Heart right ventricle (tissue), 16 donors: ENCODE measurements at regions not wholly inside any gene's neighbourhood (a gene's known extent, or its start where the extent isn't known, plus 50 kb on each side); places are given as distances from the start of the nearest gene placed in this dataset.

Experiments
- ATAC-seq, 8 donors: fragments of 200-7000 bp; cut with Tn5 transposase; one replicate each; pipeline ENCODE4 v1.9.1; 2020; ENCODE audit warnings: mild to moderate bottlenecking in 8 of 8, moderate library complexity in 8 of 8, moderate number of reproducible peaks in 1 of 8
- DNase-seq, 2 donors: peaks; one replicate each; pipeline ENCODE4 v3.0.0-alpha.2; 2020
- H3K27ac ChIP-seq, 10 donors: fragments of 200-600 bp; sonication (generic) in 2 of 10; one replicate each; pipeline versions ENCODE4 v1.5.0 to v1.8.0; 2020 to 2022; ENCODE audit warnings: mild to moderate bottlenecking in 3 of 10
- H3K27me3 ChIP-seq, 7 donors: fragments of 200-600 bp; one replicate each; pipeline ENCODE4 v1.8.0; 2021 to 2022; ENCODE audit warnings: mild to moderate bottlenecking in 2 of 7
- H3K36me3 ChIP-seq, 9 donors: fragments of 200-600 bp; sonication (generic) in 1 of 9; one replicate each; pipeline versions ENCODE4 v1.5.0 to v1.8.0; 2020 to 2022; ENCODE audit warnings: mild to moderate bottlenecking in 2 of 9
- H3K4me1 ChIP-seq, 9 donors: fragments of 200-600 bp; sonication (generic) in 1 of 9; one replicate each; pipeline versions ENCODE4 v1.5.0 to v1.8.0; 2020 to 2022; ENCODE audit warnings: mild to moderate bottlenecking in 4 of 9
- H3K4me3 ChIP-seq, 10 donors: fragments of 200-600 bp; sonication (generic) in 2 of 10; one replicate each; pipeline versions ENCODE4 v1.5.0 to v1.8.0; 2020 to 2022; ENCODE audit warnings: mild to moderate bottlenecking in 7 of 10, moderate library complexity in 2 of 10
- H3K9me3 ChIP-seq, 11 donors: fragments of 200-600 bp in 10 of 11; sonication (generic) in 2 of 11; one replicate each; pipeline versions ENCODE4 v1.5.0 to v1.8.0; 2013 to 2022; ENCODE audit warnings: mild to moderate bottlenecking in 2 of 11, control low read depth in 1 of 11, moderate library complexity in 1 of 11
- WGBS, 2 donors: extraction: QIAGEN DNeasy Blood & Tissue Kit; methylation state at CpG; one replicate each; pipeline ENCODE4 v1.1.7; 2013; ENCODE audit warnings: inconsistent platforms in 1 of 2; 5-methylcytosine and 5-hydroxymethylcytosine counted together
- intact Hi-C, 10 donors: fragments of 100-400 bp; cut with DNase I; formaldehyde crosslinking; loops; one replicate each; pipeline versions ENCODE4 v1.11.1 to v1.14.2; 2022
- TF ChIP-seq, protein P1 (sequence below), 9 donors: fragments of 200-600 bp; sonication (generic) in 2 of 9; IDR thresholded peaks; one replicate each; pipeline versions ENCODE4 v1.5.0 to v1.8.0; 2021 to 2022; ENCODE audit warnings: antibody characterized with exemption in 9 of 9, mild to moderate bottlenecking in 5 of 9, moderate library complexity in 1 of 9
- donor health status: Arrhythmogenic right ventricular cardiomyopathy.
- donor health status: ischemic (EF 13 %, LVEDD 7.1; RV severe dilation, severe dysfunction).
- donor health status: healthy with polysubstance abuse.
- donor health status: DM: no; HTN: yes; CAD: no.
- donor health status: DM: no; HTN: no; CAD: no.
- donor health status: ischemic (EF 25% LVEDD 6.9; RV normal size, moderate dysfunction).
- donor health status: ischemic (EF 25% LVEDD 5.7; RV mildly dilated, moderate dysfunction).
- donor health status: healthy.
- donor health status: DM: yes; HTN: yes; CAD: no.
- donor health status: Ischemic cardiomyopathy.
- donor health status: ischemic (EF 35%, LVEDD 5.7; RV mildly dilated, moderate dysfunction).
- donor health status: nonischemic (EF 11% LVEDD 7.7; RV severe dilation, severe dysfunction).
- donor health status: DM: yes; HTN: yes; CAD: no.
- donor health status: PGD.
- donor health status: ischemic (EF 29% LVEDD 5.4; RV normal size, mild dysfunction).
- donor health status: nonischemic (EF 23%, LVEDD 6.1; RV moderate dilation, normal function).

DNA sequence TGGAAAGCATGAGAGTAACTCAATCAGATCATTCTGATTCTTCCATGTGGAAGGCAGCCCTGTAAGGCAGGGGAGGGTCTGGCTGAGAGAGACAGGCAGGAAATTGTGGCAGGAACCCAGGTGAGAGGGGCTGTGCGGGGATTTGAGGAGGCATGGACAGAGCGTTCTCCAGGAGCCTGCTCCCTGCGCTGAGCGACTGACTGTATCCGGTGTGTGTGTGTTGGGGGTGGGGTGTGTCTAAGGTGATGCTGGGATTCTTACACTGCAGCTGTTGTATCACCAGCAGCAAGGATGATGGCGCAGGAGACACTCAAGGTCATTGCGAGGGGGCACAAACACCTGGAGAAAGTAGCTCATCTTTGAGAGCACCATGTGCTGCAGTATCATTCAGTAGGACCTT is 128.5 kb downstream of the RHOU start:
- H3K36me3 ChIP-seq, result no peaks in the 10 kb centered on the region
- DNase-seq (no peak), ATAC-seq (no peak)
- TF ChIP-seq, protein P1, sequence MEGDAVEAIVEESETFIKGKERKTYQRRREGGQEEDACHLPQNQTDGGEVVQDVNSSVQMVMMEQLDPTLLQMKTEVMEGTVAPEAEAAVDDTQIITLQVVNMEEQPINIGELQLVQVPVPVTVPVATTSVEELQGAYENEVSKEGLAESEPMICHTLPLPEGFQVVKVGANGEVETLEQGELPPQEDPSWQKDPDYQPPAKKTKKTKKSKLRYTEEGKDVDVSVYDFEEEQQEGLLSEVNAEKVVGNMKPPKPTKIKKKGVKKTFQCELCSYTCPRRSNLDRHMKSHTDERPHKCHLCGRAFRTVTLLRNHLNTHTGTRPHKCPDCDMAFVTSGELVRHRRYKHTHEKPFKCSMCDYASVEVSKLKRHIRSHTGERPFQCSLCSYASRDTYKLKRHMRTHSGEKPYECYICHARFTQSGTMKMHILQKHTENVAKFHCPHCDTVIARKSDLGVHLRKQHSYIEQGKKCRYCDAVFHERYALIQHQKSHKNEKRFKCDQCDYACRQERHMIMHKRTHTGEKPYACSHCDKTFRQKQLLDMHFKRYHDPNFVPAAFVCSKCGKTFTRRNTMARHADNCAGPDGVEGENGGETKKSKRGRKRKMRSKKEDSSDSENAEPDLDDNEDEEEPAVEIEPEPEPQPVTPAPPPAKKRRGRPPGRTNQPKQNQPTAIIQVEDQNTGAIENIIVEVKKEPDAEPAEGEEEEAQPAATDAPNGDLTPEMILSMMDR (IDR thresholded peaks at IDR 0.05), result no peak
- intact Hi-C loops, result loop anchor here in 1 of 10 donors (10.0 kb wide), 1 partner anchor 71 kb away; no protein-coding TSS in a partner anchor
- H3K27ac ChIP-seq, result no peak overlapping the region
- peaks cover 0 to 28% (median 9%) of the 10 kb centered on the region in 7 donors for H3K27me3 ChIP-seq
- H3K9me3 ChIP-seq, result no peaks in the 10 kb centered on the region
- no peak overlapping the region for H3K4me3 ChIP-seq
- peaks cover 0 to 24% (median 0%) of the 10 kb centered on the region in 9 donors for H3K4me1 ChIP-seq
- WGBS, 2 donors, result 89 to 92% methylated on average over 7 of the region's 7 CpGs

DNA sequence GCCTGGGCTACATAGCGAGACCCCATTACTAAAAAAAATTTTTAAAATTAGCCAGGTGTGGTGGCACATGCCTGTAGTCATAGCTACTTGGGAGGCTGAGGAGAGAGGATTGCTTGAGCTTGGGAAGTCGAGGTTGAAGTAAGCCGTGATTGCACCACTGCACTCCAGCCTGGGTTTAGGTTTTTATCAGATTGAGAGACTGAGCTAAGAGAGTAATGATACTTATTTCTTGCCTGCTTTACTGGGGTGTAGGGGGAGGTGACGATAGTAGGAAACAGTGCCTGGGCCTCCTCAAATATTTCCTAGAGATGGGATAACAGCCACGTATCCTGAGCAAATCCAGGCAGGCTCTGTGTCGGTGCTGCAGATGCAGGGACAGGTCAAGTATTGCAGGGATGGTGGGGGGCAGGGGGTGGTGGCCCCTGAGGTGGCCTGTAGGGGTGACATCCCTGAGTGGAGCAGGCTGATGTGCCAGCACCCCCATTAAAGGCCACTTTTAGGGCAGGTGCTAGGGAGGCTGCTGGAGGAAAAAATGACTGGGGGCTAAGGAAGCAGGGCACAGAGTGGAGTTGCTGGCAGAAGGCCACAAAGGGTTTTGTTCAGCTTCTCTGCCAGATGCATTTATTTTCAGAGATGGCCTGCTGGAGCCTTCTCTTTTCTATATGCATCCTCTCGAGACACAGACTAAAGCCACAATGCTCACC is 130.5 kb downstream of the RHOU start:
- TF ChIP-seq, protein P1 (IDR thresholded peaks at IDR 0.05), result no peak
- DNase-seq (no peak), ATAC-seq (no peak)
- Histone ChIP-seq H3K27ac (no peak overlapping the region), H3K4me3 (no peak overlapping the region), H3K4me1 (peaks cover 0 to 24% (median 0%) of the 10 kb centered on the region in 9 donors), H3K36me3 (no peaks in the 10 kb centered on the region), H3K9me3 (no peaks in the 10 kb centered on the region), H3K27me3 (peaks cover 0 to 19% (median 4%) of the 10 kb centered on the region in 7 donors)
- 81 to 86% methylated on average over 7 of the region's 7 CpGs for WGBS, 2 donors
- intact Hi-C loops, result loop anchor here in 1 of 10 donors (10.0 kb wide), 1 partner anchor 69 kb away; no protein-coding TSS in a partner anchor

- ATAC-seq (no peak), DNase-seq (no peak)
- WGBS, 2 donors, result 58 to 63% methylated on average over 11 of the region's 11 CpGs
- intact Hi-C loops, result loop anchor here in 1 of 10 donors (10.0 kb wide), 1 partner anchor 68 kb away; no protein-coding TSS in a partner anchor
- H3K27me3 ChIP-seq, result peaks cover 0 to 12% (median 3%) of the 10 kb centered on the region in 7 donors
- TF ChIP-seq, protein P1 (IDR thresholded peaks at IDR 0.05), result no peak
- H3K9me3 ChIP-seq, result no peaks in the 10 kb centered on the region
- H3K27ac ChIP-seq, result no peak overlapping the region
- no peak overlapping the region for H3K4me3 ChIP-seq
- H3K36me3 ChIP-seq, result no peaks in the 10 kb centered on the region
- H3K4me1 ChIP-seq, result peaks cover 0 to 22% (median 0%) of the 10 kb centered on the region in 9 donors
Observed at GRCh38 chr1:228866468-228866867, 131.2 kb downstream of the RHOU start.

GRCh38 chr1:228867108-228867950 is 132.1 kb downstream of the RHOU start:
- Histone ChIP-seq H3K27ac (no peak overlapping the region), H3K4me1 (peaks cover 0 to 14% (median 0%) of the 10 kb centered on the region in 9 donors), H3K27me3 (peaks cover 0 to 11% (median 0%) of the 10 kb centered on the region in 7 donors), H3K36me3 (no peaks in the 10 kb centered on the region), H3K9me3 (no peaks in the 10 kb centered on the region), H3K4me3 (no peak overlapping the region)
- intact Hi-C loops, result loop anchor here in 1 of 10 donors (10.0 kb wide), 1 partner anchor 67 kb away; no protein-coding TSS in a partner anchor
- ATAC-seq (peak in 3 of 8 donors; percentile 52 to 57 (median 53)), DNase-seq (no peak)
- TF ChIP-seq, protein P1 (IDR thresholded peaks at IDR 0.05), result no peak
- WGBS, 2 donors, result 76 to 82% methylated on average over 7 of the region's 7 CpGs
